ENCODE measurements at regions not wholly inside any gene's neighbourhood (a gene's known extent, or its start where the extent isn't known, plus 50 kb on each side); places are given as distances from the start of the nearest gene placed in this dataset.

- Histone ChIP-seq H3K4me1 (replicated peaks in 1 of 2) (no peaks in the 10 kb centered on the region), H3K27me3 (no peaks in the 10 kb centered on the region), H3K27ac (no peak overlapping the region), H3K36me3 (replicated peaks in 1 of 2) (no peaks in the 10 kb centered on the region), H3K9me3 (replicated peaks in 1 of 3) (peaks cover 0 to 4% (median 0%) of the 10 kb centered on the region in 3 donors), H3K4me3 (no peak overlapping the region)
- intact Hi-C loops (cut with DNase I) = no loop called here
- WGBS, 4 donors = 88 to 95% (median 92%) methylated on average over 2 of the region's 2 CpGs
- DNase-seq = no peak
- TF ChIP-seq POLR2A (IDR thresholded peaks at IDR 0.05) = no peak
- TF ChIP-seq, protein P1, sequence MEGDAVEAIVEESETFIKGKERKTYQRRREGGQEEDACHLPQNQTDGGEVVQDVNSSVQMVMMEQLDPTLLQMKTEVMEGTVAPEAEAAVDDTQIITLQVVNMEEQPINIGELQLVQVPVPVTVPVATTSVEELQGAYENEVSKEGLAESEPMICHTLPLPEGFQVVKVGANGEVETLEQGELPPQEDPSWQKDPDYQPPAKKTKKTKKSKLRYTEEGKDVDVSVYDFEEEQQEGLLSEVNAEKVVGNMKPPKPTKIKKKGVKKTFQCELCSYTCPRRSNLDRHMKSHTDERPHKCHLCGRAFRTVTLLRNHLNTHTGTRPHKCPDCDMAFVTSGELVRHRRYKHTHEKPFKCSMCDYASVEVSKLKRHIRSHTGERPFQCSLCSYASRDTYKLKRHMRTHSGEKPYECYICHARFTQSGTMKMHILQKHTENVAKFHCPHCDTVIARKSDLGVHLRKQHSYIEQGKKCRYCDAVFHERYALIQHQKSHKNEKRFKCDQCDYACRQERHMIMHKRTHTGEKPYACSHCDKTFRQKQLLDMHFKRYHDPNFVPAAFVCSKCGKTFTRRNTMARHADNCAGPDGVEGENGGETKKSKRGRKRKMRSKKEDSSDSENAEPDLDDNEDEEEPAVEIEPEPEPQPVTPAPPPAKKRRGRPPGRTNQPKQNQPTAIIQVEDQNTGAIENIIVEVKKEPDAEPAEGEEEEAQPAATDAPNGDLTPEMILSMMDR (IDR thresholded peaks at IDR 0.05) = no peak
Observed at GRCh38 chr6:110554441-110554840, 78.0 kb upstream of the SLC22A16 start.

DNA sequence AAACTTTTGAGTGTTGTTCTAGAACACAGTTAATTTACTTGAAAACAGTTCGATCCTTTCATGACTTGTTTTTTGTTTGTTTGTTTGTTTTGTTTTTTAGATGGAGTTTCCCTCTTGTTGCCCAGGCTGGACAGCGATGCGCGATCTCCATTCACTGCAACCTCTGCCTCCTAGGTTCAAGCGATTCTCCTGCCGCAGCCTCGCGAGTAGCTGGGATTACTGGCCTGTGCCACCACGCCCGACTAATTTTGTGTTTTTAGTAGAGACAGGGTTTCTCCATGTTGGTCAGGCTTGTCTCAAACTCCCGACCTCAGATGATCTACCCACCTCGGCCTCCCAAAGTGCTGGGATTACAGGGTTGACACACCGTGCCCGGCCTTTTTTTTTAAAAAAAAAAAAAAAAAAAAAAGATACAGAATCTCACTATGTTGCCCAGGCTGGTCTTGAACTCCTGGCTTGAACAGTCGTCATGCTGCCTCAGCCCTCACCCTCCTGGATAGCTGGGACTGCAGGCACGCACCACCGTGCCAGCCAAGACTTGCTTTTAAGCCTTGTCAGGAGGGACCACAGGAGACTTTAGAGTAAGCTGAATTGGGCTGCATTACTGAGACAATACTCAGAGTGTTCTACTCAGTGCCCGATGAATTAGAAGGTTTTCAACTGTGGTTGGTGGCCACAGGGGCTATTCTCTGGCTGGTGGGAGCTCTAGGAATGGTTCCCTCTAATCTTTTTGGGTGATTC, 76.7 kb upstream of the SLC22A16 start:
- peaks cover 0 to 4% (median 0%) of the 10 kb centered on the region in 3 donors for H3K9me3 ChIP-seq (replicated peaks in 1 of 3)
- H3K36me3 ChIP-seq (replicated peaks in 1 of 2) = no peaks in the 10 kb centered on the region
- H3K4me3 ChIP-seq = no peak overlapping the region
- no peak for TF ChIP-seq POLR2A (IDR thresholded peaks at IDR 0.05)
- TF ChIP-seq, protein P1 (IDR thresholded peaks at IDR 0.05) = no peak
- WGBS, 4 donors = 89 to 93% (median 91%) methylated on average over 18 of the region's 18 CpGs
- no peak overlapping the region for H3K27ac ChIP-seq
- H3K27me3 ChIP-seq = no peaks in the 10 kb centered on the region
- no peaks in the 10 kb centered on the region for H3K4me1 ChIP-seq (replicated peaks in 1 of 2)
- DNase-seq = no peak
- intact Hi-C loops (cut with DNase I) = no loop called here

DNA sequence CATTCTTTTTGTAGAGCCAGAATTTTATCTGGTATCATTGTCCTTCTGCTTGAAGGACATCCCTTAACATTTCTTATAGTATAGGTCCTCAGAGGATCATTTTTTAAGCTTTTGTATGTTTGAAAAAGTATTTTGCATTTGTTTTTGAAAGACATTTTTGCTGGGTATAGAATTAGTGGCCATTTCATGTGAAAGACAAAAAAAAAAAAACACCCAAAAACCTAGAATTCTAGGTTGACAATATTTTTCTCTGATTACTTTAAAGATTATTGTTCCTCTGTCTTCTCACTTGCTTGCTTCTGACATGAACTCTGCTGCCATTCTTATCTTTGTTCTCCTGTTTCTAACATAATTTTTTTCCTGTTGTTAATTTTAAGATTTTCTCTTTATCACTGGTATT, 75.7 kb upstream of the SLC22A16 start:
- intact Hi-C loops (cut with DNase I) = no loop called here
- Histone ChIP-seq H3K27me3 (no peaks in the 10 kb centered on the region), H3K4me1 (replicated peaks in 1 of 2) (no peaks in the 10 kb centered on the region), H3K27ac (no peak overlapping the region), H3K4me3 (no peak overlapping the region), H3K36me3 (replicated peaks in 1 of 2) (no peaks in the 10 kb centered on the region), H3K9me3 (replicated peaks in 1 of 3) (peaks cover 0 to 4% (median 0%) of the 10 kb centered on the region in 3 donors)
- no peak for DNase-seq
- TF ChIP-seq, protein P1 (IDR thresholded peaks at IDR 0.05) = no peak
- TF ChIP-seq POLR2A (IDR thresholded peaks at IDR 0.05) = no peak

DNA sequence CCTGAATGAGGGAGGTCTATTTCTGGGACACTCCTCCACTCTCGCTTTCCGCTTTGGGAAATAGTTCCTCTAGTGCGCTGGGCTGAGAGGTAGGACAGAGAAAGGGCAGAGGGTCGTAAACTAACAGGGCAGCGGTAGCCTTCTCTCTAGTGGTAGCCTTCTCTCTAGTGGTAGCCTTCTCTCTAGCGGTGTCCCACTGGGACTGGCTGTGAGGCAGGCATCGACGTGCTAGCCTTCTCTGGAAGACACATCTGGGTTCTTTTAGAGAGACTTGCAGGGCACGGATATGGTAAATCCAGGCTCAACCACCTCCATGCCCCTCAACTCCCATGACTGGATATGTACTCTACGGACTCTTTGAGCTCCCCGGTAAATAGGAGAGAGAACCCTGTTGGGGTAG, 74.7 kb upstream of the SLC22A16 start:
- no peak for DNase-seq
- intact Hi-C loops (cut with DNase I) = no loop called here
- peaks cover 0 to 4% (median 0%) of the 10 kb centered on the region in 3 donors for H3K9me3 ChIP-seq (replicated peaks in 1 of 3)
- H3K27ac ChIP-seq = no peak overlapping the region
- WGBS, 4 donors = 93 to 98% (median 96%) methylated on average over 11 of the region's 11 CpGs
- no peak overlapping the region for H3K4me3 ChIP-seq
- H3K27me3 ChIP-seq = no peaks in the 10 kb centered on the region
- no peak for TF ChIP-seq POLR2A (IDR thresholded peaks at IDR 0.05)
- H3K36me3 ChIP-seq (replicated peaks in 1 of 2) = no peaks in the 10 kb centered on the region
- H3K4me1 ChIP-seq (replicated peaks in 1 of 2) = no peaks in the 10 kb centered on the region

- intact Hi-C loops (cut with DNase I) = no loop called here
- 81 to 97% (median 92%) methylated on average over 4 to 5 of the region's 5 CpGs for WGBS, 4 donors
- DNase-seq = no peak
- Histone ChIP-seq H3K36me3 (replicated peaks in 1 of 2) (no peaks in the 10 kb centered on the region), H3K9me3 (replicated peaks in 1 of 3) (peaks cover 0 to 4% (median 0%) of the 10 kb centered on the region in 3 donors), H3K27ac (no peak overlapping the region), H3K4me1 (replicated peaks in 1 of 2) (no peaks in the 10 kb centered on the region), H3K27me3 (no peaks in the 10 kb centered on the region), H3K4me3 (no peak overlapping the region)
- TF ChIP-seq, protein P1 (IDR thresholded peaks at IDR 0.05) = no peak
- TF ChIP-seq POLR2A (IDR thresholded peaks at IDR 0.05) = no peak
Observed at GRCh38 chr6:110550353-110550752, 73.9 kb upstream of the SLC22A16 start.
